Loucy (cell line): ENCODE measurements at regions not wholly inside any gene's neighbourhood (a gene's known extent, or its start where the extent isn't known, plus 50 kb on each side); places are given as distances from the start of the nearest gene placed in this dataset.

Experiments used
- EZH2phosphoT487 ChIP-seq: fragments of 200-600 bp; IDR thresholded peaks from 2 replicates; pipeline ENCODE4 v1.6.1; 2018; ENCODE audit warnings: antibody characterized with exemption, mild to moderate bottlenecking, moderate library complexity, borderline replicate concordance
- TF ChIP-seq, protein P1 (sequence below): fragments of 200-600 bp; sonication (generic); conservative IDR thresholded peaks from 2 replicates; pipeline ENCODE4 v1.5.1; 2014; ENCODE audit warnings: mild to moderate bottlenecking, antibody characterized with exemption, low read length

DNA sequence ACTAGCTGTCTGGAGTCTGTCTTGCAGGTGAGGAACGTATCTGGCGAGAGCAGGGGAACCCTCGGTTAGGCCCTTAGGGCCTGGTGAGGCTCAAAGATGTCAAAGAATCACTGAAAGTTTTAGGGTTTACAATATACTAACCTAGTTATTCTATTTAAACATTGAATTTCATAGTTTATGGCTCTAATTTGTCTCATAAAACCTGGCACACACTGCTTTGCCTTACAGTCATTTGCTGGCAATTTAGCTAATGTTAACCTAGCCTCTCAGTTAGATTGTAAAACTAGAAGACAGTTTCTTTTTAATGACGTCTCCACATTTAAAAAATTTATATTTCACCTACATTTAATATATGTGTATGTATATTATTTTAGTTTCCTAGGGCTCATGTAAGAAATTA, 89.6 kb upstream of the DOCK10 start:
- TF ChIP-seq, protein P1, sequence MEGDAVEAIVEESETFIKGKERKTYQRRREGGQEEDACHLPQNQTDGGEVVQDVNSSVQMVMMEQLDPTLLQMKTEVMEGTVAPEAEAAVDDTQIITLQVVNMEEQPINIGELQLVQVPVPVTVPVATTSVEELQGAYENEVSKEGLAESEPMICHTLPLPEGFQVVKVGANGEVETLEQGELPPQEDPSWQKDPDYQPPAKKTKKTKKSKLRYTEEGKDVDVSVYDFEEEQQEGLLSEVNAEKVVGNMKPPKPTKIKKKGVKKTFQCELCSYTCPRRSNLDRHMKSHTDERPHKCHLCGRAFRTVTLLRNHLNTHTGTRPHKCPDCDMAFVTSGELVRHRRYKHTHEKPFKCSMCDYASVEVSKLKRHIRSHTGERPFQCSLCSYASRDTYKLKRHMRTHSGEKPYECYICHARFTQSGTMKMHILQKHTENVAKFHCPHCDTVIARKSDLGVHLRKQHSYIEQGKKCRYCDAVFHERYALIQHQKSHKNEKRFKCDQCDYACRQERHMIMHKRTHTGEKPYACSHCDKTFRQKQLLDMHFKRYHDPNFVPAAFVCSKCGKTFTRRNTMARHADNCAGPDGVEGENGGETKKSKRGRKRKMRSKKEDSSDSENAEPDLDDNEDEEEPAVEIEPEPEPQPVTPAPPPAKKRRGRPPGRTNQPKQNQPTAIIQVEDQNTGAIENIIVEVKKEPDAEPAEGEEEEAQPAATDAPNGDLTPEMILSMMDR, result no peak
- TF ChIP-seq EZH2phosphoT487, result no peak
